ENCODE measurements at regions not wholly inside any gene's neighbourhood (a gene's known extent, or its start where the extent isn't known, plus 50 kb on each side); places are given as distances from the start of the nearest gene placed in this dataset.

DNA sequence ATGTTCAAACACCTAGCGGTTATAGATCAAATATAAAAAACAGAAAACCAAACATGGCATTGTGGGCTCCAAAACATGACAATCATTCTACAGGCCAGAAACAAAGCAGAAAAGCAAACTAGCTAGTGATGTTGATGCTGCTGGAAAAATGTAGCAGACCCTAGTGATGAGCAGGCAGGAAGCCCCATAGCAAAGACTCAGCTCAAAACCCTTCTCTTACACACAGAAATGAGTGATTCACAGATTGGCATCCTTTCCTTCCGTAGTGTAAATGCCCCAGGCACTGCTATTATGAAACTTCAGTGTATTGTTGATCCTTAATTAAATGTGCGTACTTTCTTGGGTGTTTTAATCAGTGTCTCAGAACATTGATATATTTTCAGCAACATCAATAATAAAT is 425.1 kb downstream of the UTRN start:
- Histone ChIP-seq H2BK12ac (ENCODE audit: insufficient read length, low read depth, low read length) (no peak overlapping the region), H3K18ac (ENCODE audit: insufficient read length, low read depth, low read length) (no peak overlapping the region), H3K14ac (ENCODE audit: insufficient read depth, low read length) (no peak overlapping the region), H3T11ph (ENCODE audit: low read length) (no peak overlapping the region), H3K4me2 (ENCODE audit: insufficient read depth, insufficient read length, low read length) (no peak overlapping the region), H4K5ac (ENCODE audit: insufficient read length, low read depth, low read length) (no peak overlapping the region), H3K79me1 (ENCODE audit: insufficient read depth, low read depth, low read length, poor library complexity, severe bottlenecking) (no peaks in the 10 kb centered on the region), H3K79me2 (ENCODE audit: insufficient read depth, low read length) (no peaks in the 10 kb centered on the region), H2BK5ac (ENCODE audit: insufficient read length, low read length) (no peak overlapping the region), H3K9ac (ENCODE audit: extremely low read depth, insufficient read length, low read length) (no peak overlapping the region), H3K27ac (ENCODE audit: insufficient read length, low read depth, low read length) (no peak overlapping the region), H3K23ac (ENCODE audit: insufficient read length, low read depth, low read length) (no peak overlapping the region), H2AFZ (ENCODE audit: low read length) (no peak overlapping the region), H2BK15ac (ENCODE audit: low read depth, low read length) (no peak overlapping the region), H4K20me1 (ENCODE audit: control insufficient read depth, insufficient read depth, insufficient read length) (no peaks in the 10 kb centered on the region), H3K27me3 (ENCODE audit: insufficient read depth, low read length) (no peaks in the 10 kb centered on the region; the same call in 1 of the 2 replicates), H3K9me3 (ENCODE audit: control insufficient read depth, low read depth, low read length) (no peaks in the 10 kb centered on the region), H3K56ac (ENCODE audit: insufficient read length, low read depth, low read length) (no peak overlapping the region), H4K91ac (ENCODE audit: insufficient read length, low read depth, low read length) (no peak overlapping the region), H3K23me2 (ENCODE audit: insufficient read length, low read depth, low read length, poor library complexity, severe bottlenecking) (no peaks in the 10 kb centered on the region), H3K4me1 (ENCODE audit: insufficient read depth, low read length) (no peaks in the 10 kb centered on the region), H2AK5ac (ENCODE audit: insufficient read length, low read length) (no peak overlapping the region), H2BK120ac (ENCODE audit: low read depth, low read length, poor library complexity, severe bottlenecking) (no peak overlapping the region), H4K8ac (replicated peaks; ENCODE audit: insufficient read length, low read depth, low read length) (no peak overlapping the region), H3K4ac (ENCODE audit: low read depth, low read length) (no peak overlapping the region), H2BK20ac (ENCODE audit: low read depth, low read length, poor library complexity, severe bottlenecking) (no peak overlapping the region)
- H3K27me3 Mint-ChIP-seq (ENCODE audit: low read depth), result no peaks in the 10 kb centered on the region
- peaks cover 0 to 9% (median 0%) of the 10 kb centered on the region in 3 experiments; a peak in 3 of 7 replicates for H3K36me3 Mint-ChIP-seq (ENCODE audit: insufficient read depth in 1 of 3, low read depth in 3 of 3)
- no peak for DNase-seq
- TF ChIP-seq, protein P1, sequence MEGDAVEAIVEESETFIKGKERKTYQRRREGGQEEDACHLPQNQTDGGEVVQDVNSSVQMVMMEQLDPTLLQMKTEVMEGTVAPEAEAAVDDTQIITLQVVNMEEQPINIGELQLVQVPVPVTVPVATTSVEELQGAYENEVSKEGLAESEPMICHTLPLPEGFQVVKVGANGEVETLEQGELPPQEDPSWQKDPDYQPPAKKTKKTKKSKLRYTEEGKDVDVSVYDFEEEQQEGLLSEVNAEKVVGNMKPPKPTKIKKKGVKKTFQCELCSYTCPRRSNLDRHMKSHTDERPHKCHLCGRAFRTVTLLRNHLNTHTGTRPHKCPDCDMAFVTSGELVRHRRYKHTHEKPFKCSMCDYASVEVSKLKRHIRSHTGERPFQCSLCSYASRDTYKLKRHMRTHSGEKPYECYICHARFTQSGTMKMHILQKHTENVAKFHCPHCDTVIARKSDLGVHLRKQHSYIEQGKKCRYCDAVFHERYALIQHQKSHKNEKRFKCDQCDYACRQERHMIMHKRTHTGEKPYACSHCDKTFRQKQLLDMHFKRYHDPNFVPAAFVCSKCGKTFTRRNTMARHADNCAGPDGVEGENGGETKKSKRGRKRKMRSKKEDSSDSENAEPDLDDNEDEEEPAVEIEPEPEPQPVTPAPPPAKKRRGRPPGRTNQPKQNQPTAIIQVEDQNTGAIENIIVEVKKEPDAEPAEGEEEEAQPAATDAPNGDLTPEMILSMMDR (conservative IDR thresholded peaks at IDR 0.05), result no peak
- H3K4me1 Mint-ChIP-seq, result peaks cover 10 to 16% of the 10 kb centered on the region in 2 experiments
- no peak overlapping the region; a peak in 2 of 7 replicates for H3K27ac Mint-ChIP-seq
- no peak overlapping the region for H3K4me3 Mint-ChIP-seq
- H3K9me3 Mint-ChIP-seq, result no peaks in the 10 kb centered on the region
- no CpG with 5 or more reads among the region's 3 CpGs for WGBS (ENCODE audit: extremely low coverage, insufficient read length, low lambda C conversion rate)

Data from H9 (cell line).